Hepatocyte (in vitro differentiated cells): ENCODE measurements at regions not wholly inside any gene's neighbourhood (a gene's known extent, or its start where the extent isn't known, plus 50 kb on each side); places are given as distances from the start of the nearest gene placed in this dataset.

Experiments used
- EZH2phosphoT487 ChIP-seq: fragments of 200-600 bp; sonication (generic); IDR thresholded peaks from one replicate; pipeline ENCODE4 v1.6.1; 2018; ENCODE audit warnings: antibody characterized with exemption, mild to moderate bottlenecking, low read depth, moderate library complexity; ENCODE audit not compliant: unreplicated experiment, severe bottlenecking
- TF ChIP-seq, protein P1 (sequence below): fragments of 200-600 bp; sonication (generic); IDR thresholded peaks from 2 replicates; pipeline ENCODE4 v1.5.1; 2016; ENCODE audit warnings: antibody characterized with exemption, mild to moderate bottlenecking; ENCODE audit not compliant: poor library complexity

- TF ChIP-seq, protein P1, sequence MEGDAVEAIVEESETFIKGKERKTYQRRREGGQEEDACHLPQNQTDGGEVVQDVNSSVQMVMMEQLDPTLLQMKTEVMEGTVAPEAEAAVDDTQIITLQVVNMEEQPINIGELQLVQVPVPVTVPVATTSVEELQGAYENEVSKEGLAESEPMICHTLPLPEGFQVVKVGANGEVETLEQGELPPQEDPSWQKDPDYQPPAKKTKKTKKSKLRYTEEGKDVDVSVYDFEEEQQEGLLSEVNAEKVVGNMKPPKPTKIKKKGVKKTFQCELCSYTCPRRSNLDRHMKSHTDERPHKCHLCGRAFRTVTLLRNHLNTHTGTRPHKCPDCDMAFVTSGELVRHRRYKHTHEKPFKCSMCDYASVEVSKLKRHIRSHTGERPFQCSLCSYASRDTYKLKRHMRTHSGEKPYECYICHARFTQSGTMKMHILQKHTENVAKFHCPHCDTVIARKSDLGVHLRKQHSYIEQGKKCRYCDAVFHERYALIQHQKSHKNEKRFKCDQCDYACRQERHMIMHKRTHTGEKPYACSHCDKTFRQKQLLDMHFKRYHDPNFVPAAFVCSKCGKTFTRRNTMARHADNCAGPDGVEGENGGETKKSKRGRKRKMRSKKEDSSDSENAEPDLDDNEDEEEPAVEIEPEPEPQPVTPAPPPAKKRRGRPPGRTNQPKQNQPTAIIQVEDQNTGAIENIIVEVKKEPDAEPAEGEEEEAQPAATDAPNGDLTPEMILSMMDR: no peak
- no peak for TF ChIP-seq EZH2phosphoT487
Measured at GRCh38 chr15:87215100-87215499, 1041.4 kb downstream of the NTRK3 start.
